ENCODE measurements at regions not wholly inside any gene's neighbourhood (a gene's known extent, or its start where the extent isn't known, plus 50 kb on each side); places are given as distances from the start of the nearest gene placed in this dataset.

DNA sequence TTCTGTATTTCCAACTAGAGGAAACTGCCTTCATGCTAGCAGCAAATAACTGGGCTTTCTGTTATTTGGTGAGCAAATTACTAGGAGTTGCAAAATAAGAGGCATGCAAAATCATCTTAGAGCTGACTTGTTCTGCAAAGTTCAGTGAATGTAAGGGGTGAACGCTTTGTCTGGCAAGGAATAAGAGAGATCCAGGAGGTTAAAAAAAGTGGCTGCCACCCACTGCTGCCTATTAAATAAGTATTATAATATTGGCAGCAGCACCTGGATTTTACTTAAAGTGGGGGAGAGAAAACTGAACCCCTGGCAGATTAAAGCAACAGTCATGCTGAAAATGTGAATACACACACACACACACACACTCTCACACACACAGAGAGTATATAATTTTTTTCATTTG lies 557.0 kb downstream of the FLRT2 start:
- Histone ChIP-seq H3K27me3 (no peaks in the 10 kb centered on the region), H3K4me1 (no peaks in the 10 kb centered on the region), H3K36me3 (no peaks in the 10 kb centered on the region), H3K27ac (no peak overlapping the region), H3K4me3 (no peak overlapping the region), H3K9me3 (no peaks in the 10 kb centered on the region)
- intact Hi-C loops (cut with DNase I), result no loop called here
- DNase-seq, result no peak
- 33 to 40% methylated on average over 1 of the region's 1 CpG for WGBS, 2 donors
- TF ChIP-seq, protein P1, sequence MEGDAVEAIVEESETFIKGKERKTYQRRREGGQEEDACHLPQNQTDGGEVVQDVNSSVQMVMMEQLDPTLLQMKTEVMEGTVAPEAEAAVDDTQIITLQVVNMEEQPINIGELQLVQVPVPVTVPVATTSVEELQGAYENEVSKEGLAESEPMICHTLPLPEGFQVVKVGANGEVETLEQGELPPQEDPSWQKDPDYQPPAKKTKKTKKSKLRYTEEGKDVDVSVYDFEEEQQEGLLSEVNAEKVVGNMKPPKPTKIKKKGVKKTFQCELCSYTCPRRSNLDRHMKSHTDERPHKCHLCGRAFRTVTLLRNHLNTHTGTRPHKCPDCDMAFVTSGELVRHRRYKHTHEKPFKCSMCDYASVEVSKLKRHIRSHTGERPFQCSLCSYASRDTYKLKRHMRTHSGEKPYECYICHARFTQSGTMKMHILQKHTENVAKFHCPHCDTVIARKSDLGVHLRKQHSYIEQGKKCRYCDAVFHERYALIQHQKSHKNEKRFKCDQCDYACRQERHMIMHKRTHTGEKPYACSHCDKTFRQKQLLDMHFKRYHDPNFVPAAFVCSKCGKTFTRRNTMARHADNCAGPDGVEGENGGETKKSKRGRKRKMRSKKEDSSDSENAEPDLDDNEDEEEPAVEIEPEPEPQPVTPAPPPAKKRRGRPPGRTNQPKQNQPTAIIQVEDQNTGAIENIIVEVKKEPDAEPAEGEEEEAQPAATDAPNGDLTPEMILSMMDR (IDR thresholded peaks at IDR 0.05), result no peak
- TF ChIP-seq POLR2A (IDR thresholded peaks at IDR 0.05), result no peak

DNA sequence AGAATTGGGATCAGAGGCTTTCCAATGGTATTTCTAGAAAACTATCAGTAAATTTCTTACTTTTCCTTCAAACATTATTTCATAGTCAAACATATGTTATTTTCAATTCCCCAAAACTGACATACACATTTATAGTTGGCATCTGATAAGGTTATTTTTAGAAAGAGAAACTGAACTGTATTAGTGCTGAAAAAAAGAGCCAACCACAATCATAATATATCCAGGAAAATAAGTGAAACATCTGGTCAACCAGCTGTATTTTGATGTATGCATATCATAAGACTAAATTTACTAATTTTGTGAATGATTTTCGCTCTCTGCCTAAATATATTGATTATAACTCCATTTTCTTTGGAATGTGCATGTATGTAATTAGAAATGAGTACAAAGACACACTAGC lies 554.2 kb downstream of the FLRT2 start:
- Histone ChIP-seq H3K9me3 (no peaks in the 10 kb centered on the region), H3K27me3 (no peaks in the 10 kb centered on the region), H3K27ac (no peak overlapping the region), H3K36me3 (no peaks in the 10 kb centered on the region), H3K4me1 (no peaks in the 10 kb centered on the region), H3K4me3 (no peak overlapping the region)
- DNase-seq, result no peak
- 43 to 48% methylated on average over 1 of the region's 1 CpG for WGBS, 2 donors
- TF ChIP-seq POLR2A (IDR thresholded peaks at IDR 0.05), result no peak
- TF ChIP-seq, protein P1 (IDR thresholded peaks at IDR 0.05), result no peak
- intact Hi-C loops (cut with DNase I), result no loop called here

DNA sequence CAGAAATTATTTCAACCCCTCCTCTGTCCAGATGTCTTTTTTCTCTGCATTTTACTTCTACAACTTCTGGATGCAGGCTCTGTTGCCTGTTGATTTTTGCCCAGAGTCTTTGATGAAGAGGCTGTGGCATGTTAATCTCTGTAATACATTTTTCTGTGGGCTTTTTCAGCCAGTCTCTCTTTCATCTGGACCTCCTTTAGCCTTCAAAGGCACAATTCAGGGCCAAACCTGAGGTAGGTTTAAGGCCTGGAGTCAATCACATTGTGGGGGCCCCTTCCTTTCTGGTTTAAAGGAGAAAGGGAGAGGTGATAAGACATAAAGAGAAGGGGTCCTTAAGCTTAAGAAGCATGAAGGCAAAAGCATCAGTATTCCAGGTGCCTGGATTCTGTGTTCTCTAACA lies 553.7 kb downstream of the FLRT2 start:
- no peak overlapping the region for H3K4me3 ChIP-seq
- H3K4me1 ChIP-seq, result no peaks in the 10 kb centered on the region
- no peaks in the 10 kb centered on the region for H3K36me3 ChIP-seq
- H3K27me3 ChIP-seq, result no peaks in the 10 kb centered on the region
- H3K27ac ChIP-seq, result no peak overlapping the region
- no peaks in the 10 kb centered on the region for H3K9me3 ChIP-seq
- no peak for DNase-seq
- intact Hi-C loops (cut with DNase I), result no loop called here
- no peak for TF ChIP-seq POLR2A (IDR thresholded peaks at IDR 0.05)
- TF ChIP-seq, protein P1 (IDR thresholded peaks at IDR 0.05), result no peak

DNA sequence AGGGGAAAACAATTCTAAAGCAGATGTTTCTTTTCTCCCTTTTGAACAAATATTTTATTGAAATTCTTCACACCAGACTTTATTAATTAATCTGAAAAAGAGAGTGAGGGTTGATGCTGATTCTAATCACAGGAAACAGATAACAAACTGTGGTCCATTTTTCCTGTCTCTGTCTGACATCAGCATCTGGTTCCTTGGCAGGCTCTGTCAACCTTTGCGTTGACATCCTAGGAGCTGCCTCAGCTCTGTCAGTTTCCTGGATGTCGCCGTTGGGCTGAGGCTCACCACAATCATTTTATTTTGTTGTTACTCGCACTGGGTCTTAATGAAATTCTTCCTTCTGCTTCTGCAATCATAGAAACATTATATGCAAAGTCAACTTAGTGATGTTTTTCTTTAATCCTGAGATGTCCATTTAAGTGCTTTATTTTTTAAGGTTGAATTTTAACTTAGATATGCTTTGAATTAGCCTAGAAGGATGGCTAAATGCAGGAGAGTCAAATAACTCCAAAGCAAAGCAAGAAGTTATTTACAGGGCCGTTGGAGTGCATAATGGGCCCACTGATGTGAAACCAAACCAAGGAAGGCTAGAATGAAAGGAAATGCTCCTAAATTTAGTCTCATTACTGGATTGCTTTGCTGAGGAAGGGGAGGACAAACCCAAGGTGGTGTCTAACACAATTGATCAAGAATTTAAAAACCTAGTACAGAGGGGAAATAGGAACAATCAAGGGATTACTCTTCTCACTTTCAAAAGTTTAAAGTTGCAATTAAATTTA lies 542.4 kb downstream of the FLRT2 start:
- Histone ChIP-seq H3K4me3 (no peak overlapping the region), H3K27ac (no peak overlapping the region), H3K36me3 (no peaks in the 10 kb centered on the region), H3K27me3 (no peaks in the 10 kb centered on the region), H3K9me3 (no peaks in the 10 kb centered on the region), H3K4me1 (no peaks in the 10 kb centered on the region)
- intact Hi-C loops (cut with DNase I), result no loop called here
- no peak for TF ChIP-seq POLR2A (IDR thresholded peaks at IDR 0.05)
- TF ChIP-seq, protein P1 (IDR thresholded peaks at IDR 0.05), result no peak
- no peak for DNase-seq
- 33 to 36% methylated on average over 5 of the region's 5 CpGs for WGBS, 2 donors

DNA sequence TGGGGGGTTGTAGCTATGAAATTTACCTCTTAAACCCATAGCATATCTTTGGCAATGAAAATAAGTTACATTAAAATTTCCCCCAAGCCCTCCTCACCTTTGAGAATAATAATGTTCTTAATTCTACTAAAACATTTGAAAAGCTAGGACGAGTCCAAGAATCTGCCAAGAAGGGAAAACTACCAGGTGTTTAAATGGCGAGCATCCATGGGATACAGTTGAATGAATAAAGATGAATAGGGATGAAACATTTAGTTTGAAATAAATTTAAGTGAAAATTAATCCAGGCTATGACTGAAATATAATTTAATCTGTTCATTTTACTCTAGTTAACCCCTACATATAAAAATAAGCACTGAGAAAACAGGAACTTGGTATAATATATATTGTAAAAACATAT lies 536.7 kb downstream of the FLRT2 start:
- 48 to 57% methylated on average over 2 of the region's 2 CpGs for WGBS, 2 donors

More for the DNA sequence above, 536.7 kb downstream of the FLRT2 start:
- no peaks in the 10 kb centered on the region for H3K27me3 ChIP-seq
- intact Hi-C loops (cut with DNase I), result no loop called here
- H3K9me3 ChIP-seq, result no peaks in the 10 kb centered on the region
- no peak for TF ChIP-seq POLR2A (IDR thresholded peaks at IDR 0.05)
- TF ChIP-seq, protein P1 (IDR thresholded peaks at IDR 0.05), result no peak
- H3K27ac ChIP-seq, result no peak overlapping the region
- no peak overlapping the region for H3K4me3 ChIP-seq
- no peaks in the 10 kb centered on the region for H3K4me1 ChIP-seq
- H3K36me3 ChIP-seq, result no peaks in the 10 kb centered on the region
- no peak for DNase-seq

Data from esophagus squamous epithelium (tissue), 5 donors.